ENCODE measurements at regions not wholly inside any gene's neighbourhood (a gene's known extent, or its start where the extent isn't known, plus 50 kb on each side); places are given as distances from the start of the nearest gene placed in this dataset.
A peak's percentile ranks its signal among the peaks of the same experiment; 100 is the strongest.

GRCh38 chr6:139679516-139680179 is 305.2 kb upstream of the CITED2 start:
- Mint-ChIP-seq H3K4me1 (ENCODE audit: low read depth) (peaks cover 15% of the 10 kb centered on the region), H3K36me3 (ENCODE audit: low read depth) (no peaks in the 10 kb centered on the region), H3K4me3 (no peak overlapping the region), H3K27me3 (no peaks in the 10 kb centered on the region), H3K27ac (no peak overlapping the region), H3K9me3 (no peaks in the 10 kb centered on the region)
- intact Hi-C loops (cut with micrococcal nuclease), result no loop called here

- Mint-ChIP-seq H3K4me1 (ENCODE audit: low read depth) (peaks cover 20% of the 10 kb centered on the region), H3K27me3 (no peaks in the 10 kb centered on the region), H3K27ac (no peak overlapping the region), H3K36me3 (ENCODE audit: low read depth) (no peaks in the 10 kb centered on the region), H3K9me3 (peaks cover 13% of the 10 kb centered on the region), H3K4me3 (no peak overlapping the region)
- intact Hi-C loops (cut with micrococcal nuclease), result no loop called here
These were observed 302.3 kb upstream of the CITED2 start for GRCh38 chr6:139676718-139677117.

- intact Hi-C loops (cut with micrococcal nuclease), result no loop called here
- H3K36me3 Mint-ChIP-seq (ENCODE audit: low read depth), result peaks cover 5% of the 10 kb centered on the region
- no peak overlapping the region for H3K4me3 Mint-ChIP-seq
- no peaks in the 10 kb centered on the region for H3K27me3 Mint-ChIP-seq
- H3K27ac Mint-ChIP-seq, result no peak overlapping the region
- peaks cover 36% of the 10 kb centered on the region for H3K9me3 Mint-ChIP-seq
- no peaks in the 10 kb centered on the region for H3K4me1 Mint-ChIP-seq (ENCODE audit: low read depth)
These were observed 291.8 kb upstream of the CITED2 start for GRCh38 chr6:139666284-139666683.

- Mint-ChIP-seq H3K9me3 (peaks cover 33% of the 10 kb centered on the region), H3K36me3 (ENCODE audit: low read depth) (peaks cover 5% of the 10 kb centered on the region), H3K4me1 (ENCODE audit: low read depth) (peaks cover 5% of the 10 kb centered on the region), H3K27me3 (no peaks in the 10 kb centered on the region), H3K27ac (no peak overlapping the region), H3K4me3 (no peak overlapping the region)
- intact Hi-C loops (cut with micrococcal nuclease), result no loop called here
These were observed 289.5 kb upstream of the CITED2 start for GRCh38 chr6:139663996-139664395.

GRCh38 chr6:139659711-139660110 is 285.3 kb upstream of the CITED2 start:
- H3K27me3 Mint-ChIP-seq, result no peaks in the 10 kb centered on the region
- peaks cover 16% of the 10 kb centered on the region for H3K9me3 Mint-ChIP-seq
- H3K27ac Mint-ChIP-seq, result peak overlapping the region; percentile 9
- no peak overlapping the region for H3K4me3 Mint-ChIP-seq
- intact Hi-C loops (cut with micrococcal nuclease), result no loop called here
- peaks cover 5% of the 10 kb centered on the region for H3K4me1 Mint-ChIP-seq (ENCODE audit: low read depth)
- H3K36me3 Mint-ChIP-seq (ENCODE audit: low read depth), result no peaks in the 10 kb centered on the region

- H3K9me3 Mint-ChIP-seq, result peaks cover 11% of the 10 kb centered on the region
- H3K36me3 Mint-ChIP-seq (ENCODE audit: low read depth), result no peaks in the 10 kb centered on the region
- intact Hi-C loops (cut with micrococcal nuclease), result no loop called here
- H3K4me3 Mint-ChIP-seq, result no peak overlapping the region
- H3K4me1 Mint-ChIP-seq (ENCODE audit: low read depth), result peaks cover 5% of the 10 kb centered on the region
- no peak overlapping the region for H3K27ac Mint-ChIP-seq
- H3K27me3 Mint-ChIP-seq, result no peaks in the 10 kb centered on the region
These were observed 284.7 kb upstream of the CITED2 start for GRCh38 chr6:139659196-139659595.

- intact Hi-C loops (cut with micrococcal nuclease), result no loop called here
- Mint-ChIP-seq H3K27me3 (no peaks in the 10 kb centered on the region), H3K4me3 (no peak overlapping the region), H3K9me3 (peaks cover 8% of the 10 kb centered on the region), H3K27ac (no peak overlapping the region), H3K36me3 (ENCODE audit: low read depth) (no peaks in the 10 kb centered on the region), H3K4me1 (ENCODE audit: low read depth) (peaks cover 9% of the 10 kb centered on the region)
These were observed 282.7 kb upstream of the CITED2 start for GRCh38 chr6:139657119-139657518.

GRCh38 chr6:139655783-139656705 is 281.6 kb upstream of the CITED2 start:
- Mint-ChIP-seq H3K9me3 (peaks cover 8% of the 10 kb centered on the region), H3K27me3 (no peaks in the 10 kb centered on the region), H3K27ac (no peak overlapping the region), H3K4me1 (ENCODE audit: low read depth) (peaks cover 10% of the 10 kb centered on the region), H3K4me3 (no peak overlapping the region), H3K36me3 (ENCODE audit: low read depth) (no peaks in the 10 kb centered on the region)
- intact Hi-C loops (cut with micrococcal nuclease), result no loop called here

- Mint-ChIP-seq H3K9me3 (peaks cover under 1% of the 10 kb centered on the region), H3K4me3 (no peak overlapping the region), H3K27me3 (no peaks in the 10 kb centered on the region), H3K4me1 (ENCODE audit: low read depth) (peaks cover 14% of the 10 kb centered on the region), H3K27ac (no peak overlapping the region), H3K36me3 (ENCODE audit: low read depth) (no peaks in the 10 kb centered on the region)
- intact Hi-C loops (cut with micrococcal nuclease), result no loop called here
These were observed 280.7 kb upstream of the CITED2 start for GRCh38 chr6:139654888-139655782.

GRCh38 chr6:139654309-139654708 is 279.9 kb upstream of the CITED2 start:
- Mint-ChIP-seq H3K4me1 (ENCODE audit: low read depth) (peaks cover 22% of the 10 kb centered on the region), H3K36me3 (ENCODE audit: low read depth) (no peaks in the 10 kb centered on the region), H3K27me3 (no peaks in the 10 kb centered on the region), H3K4me3 (no peak overlapping the region), H3K9me3 (no peaks in the 10 kb centered on the region), H3K27ac (no peak overlapping the region)
- intact Hi-C loops (cut with micrococcal nuclease), result no loop called here

GRCh38 chr6:139653111-139653510 is 278.7 kb upstream of the CITED2 start:
- Mint-ChIP-seq H3K27ac (no peak overlapping the region), H3K4me1 (ENCODE audit: low read depth) (peaks cover 34% of the 10 kb centered on the region), H3K9me3 (no peaks in the 10 kb centered on the region), H3K4me3 (no peak overlapping the region), H3K36me3 (ENCODE audit: low read depth) (no peaks in the 10 kb centered on the region), H3K27me3 (no peaks in the 10 kb centered on the region)
- intact Hi-C loops (cut with micrococcal nuclease), result no loop called here

GRCh38 chr6:139650941-139651340 is 276.5 kb upstream of the CITED2 start:
- Mint-ChIP-seq H3K27me3 (no peaks in the 10 kb centered on the region), H3K4me1 (ENCODE audit: low read depth) (peaks cover 45% of the 10 kb centered on the region), H3K36me3 (ENCODE audit: low read depth) (peaks cover 6% of the 10 kb centered on the region), H3K9me3 (peaks cover 9% of the 10 kb centered on the region), H3K27ac (peak overlapping the region; percentile 39), H3K4me3 (no peak overlapping the region)
- intact Hi-C loops (cut with micrococcal nuclease), result no loop called here

GRCh38 chr6:139649732-139650131 is 275.3 kb upstream of the CITED2 start:
- intact Hi-C loops (cut with micrococcal nuclease), result no loop called here
- Mint-ChIP-seq H3K4me1 (ENCODE audit: low read depth) (peaks cover 57% of the 10 kb centered on the region), H3K9me3 (peaks cover 9% of the 10 kb centered on the region), H3K27me3 (no peaks in the 10 kb centered on the region), H3K36me3 (ENCODE audit: low read depth) (peaks cover 6% of the 10 kb centered on the region), H3K4me3 (peak overlapping the region; percentile 39), H3K27ac (peak overlapping the region; percentile 60)

GRCh38 chr6:139649128-139649527 is 274.7 kb upstream of the CITED2 start:
- peaks cover 6% of the 10 kb centered on the region for H3K36me3 Mint-ChIP-seq (ENCODE audit: low read depth)
- intact Hi-C loops (cut with micrococcal nuclease), result no loop called here
- H3K4me1 Mint-ChIP-seq (ENCODE audit: low read depth), result peaks cover 63% of the 10 kb centered on the region
- H3K4me3 Mint-ChIP-seq, result no peak overlapping the region
- H3K27ac Mint-ChIP-seq, result peak overlapping the region; percentile 60
- peaks cover 9% of the 10 kb centered on the region for H3K9me3 Mint-ChIP-seq
- no peaks in the 10 kb centered on the region for H3K27me3 Mint-ChIP-seq

Measured in dendritic cell treated with granulocyte-macrophage colony-stimulating factor and Interleukin-4, amounts not matched to agents 40 ng/mL and 50 ng/mL, for 4 days (primary cell).